HG03469 (cell line): ENCODE measurements at regions not wholly inside any gene's neighbourhood (a gene's known extent, or its start where the extent isn't known, plus 50 kb on each side); places are given as distances from the start of the nearest gene placed in this dataset.

Source experiments
- ATAC-seq: cut with Tn5 transposase; IDR thresholded peaks from one replicate; pipeline ENCODE4 v1.9.1; 2021; ENCODE audit warnings: mild to moderate bottlenecking, moderate library complexity, moderate number of reproducible peaks; ENCODE audit not compliant: unreplicated experiment

DNA sequence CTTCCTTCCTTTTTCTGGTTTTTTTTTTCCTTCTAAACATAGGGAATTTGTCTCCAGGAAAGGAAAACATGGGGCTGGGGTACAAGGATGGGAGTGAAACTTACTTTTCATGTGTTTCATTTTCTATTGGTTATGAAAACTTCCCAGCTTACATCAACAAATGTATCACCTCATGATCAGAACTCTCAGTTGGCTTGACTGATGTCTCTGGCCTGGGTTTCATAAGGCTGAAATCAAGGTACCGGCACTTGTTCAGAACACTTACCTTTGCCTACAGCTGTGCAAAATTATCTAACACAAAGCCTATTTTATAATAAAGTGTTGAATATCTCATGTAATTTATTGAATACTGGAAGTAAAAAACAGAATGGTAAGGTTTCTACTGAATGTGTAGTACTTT, 91.8 kb upstream of the STT3B start:
- no peak for ATAC-seq

DNA sequence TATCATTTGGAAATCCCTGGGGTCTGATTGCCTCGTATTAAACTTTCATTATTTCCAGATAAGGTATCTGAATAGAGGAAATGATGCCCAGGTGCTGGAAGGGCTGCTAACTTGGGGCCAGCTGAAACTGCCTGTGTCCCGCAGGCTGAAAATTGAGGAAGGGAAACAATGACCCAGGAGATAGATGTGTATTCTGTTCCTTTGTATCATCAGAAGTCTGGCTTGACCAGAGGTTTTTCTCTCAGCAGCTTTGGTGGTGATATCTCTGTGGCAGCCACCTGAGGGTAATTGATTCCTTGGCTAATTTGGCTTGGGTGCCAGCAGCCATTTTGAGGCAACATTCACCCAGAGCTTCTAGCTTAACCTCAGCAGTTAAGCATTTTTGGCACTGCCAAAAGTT, 90.0 kb upstream of the STT3B start:
- no peak for ATAC-seq

DNA sequence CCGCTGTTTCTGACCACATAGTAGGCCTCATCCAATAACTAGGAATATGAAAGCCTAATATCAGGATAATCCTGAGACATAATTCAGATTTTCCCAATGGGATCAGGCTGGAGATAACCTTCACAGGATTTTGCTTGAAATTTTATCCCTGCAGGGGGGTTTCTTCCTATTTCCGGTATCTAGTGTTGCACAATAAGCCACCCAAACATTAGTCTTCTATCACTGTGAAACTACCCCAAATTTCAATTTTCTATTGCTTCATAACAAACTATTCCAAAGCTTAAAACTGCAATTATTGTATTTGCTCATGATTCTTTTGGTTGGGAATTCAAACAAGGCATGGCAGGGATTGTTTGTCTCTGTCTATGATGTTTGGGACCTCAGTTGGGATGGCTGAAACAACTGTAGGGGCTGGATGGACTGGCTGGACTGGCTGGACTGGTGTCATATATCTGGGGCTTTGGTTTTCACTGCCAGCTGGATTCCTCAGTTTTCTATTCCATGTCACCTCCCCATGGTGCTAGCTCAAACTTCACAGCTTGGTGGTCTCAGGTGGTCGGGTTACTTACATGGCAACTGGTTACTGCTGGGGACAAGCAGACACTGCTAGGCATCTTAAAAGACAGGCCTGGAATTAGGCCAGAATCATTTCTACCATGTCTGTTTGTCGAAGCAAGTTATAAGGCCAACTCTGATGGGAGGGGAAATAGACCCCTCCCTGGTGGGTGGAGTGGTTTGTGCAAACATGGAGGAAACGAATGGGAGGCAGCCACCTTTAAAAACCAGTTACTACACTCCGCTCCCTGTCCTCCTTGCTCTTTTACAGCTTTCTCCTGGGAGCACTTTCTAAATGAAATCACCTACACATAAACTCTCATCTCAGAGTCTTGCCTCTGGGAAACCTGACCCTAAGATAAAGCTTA, 88.2 kb upstream of the STT3B start:
- ATAC-seq: no peak

DNA sequence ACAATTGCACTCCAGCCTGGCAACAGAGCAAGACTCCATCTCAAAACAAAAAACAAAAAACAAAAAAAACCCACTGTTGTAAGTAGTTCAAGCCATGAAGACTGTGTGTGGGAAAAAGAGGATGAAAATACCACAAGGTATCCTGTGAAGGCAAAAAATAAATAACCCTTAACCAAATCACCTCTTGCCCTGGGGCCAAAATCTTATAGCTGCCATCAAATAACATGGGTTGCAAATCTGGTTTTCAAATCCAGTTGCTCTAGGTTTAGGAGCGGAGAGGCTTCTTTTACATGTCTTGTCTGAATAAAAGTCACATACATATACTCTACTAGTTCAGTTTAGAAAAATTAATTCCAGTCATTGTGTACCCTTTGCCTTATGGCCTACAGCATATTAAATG, 87.0 kb upstream of the STT3B start:
- no peak for ATAC-seq

DNA sequence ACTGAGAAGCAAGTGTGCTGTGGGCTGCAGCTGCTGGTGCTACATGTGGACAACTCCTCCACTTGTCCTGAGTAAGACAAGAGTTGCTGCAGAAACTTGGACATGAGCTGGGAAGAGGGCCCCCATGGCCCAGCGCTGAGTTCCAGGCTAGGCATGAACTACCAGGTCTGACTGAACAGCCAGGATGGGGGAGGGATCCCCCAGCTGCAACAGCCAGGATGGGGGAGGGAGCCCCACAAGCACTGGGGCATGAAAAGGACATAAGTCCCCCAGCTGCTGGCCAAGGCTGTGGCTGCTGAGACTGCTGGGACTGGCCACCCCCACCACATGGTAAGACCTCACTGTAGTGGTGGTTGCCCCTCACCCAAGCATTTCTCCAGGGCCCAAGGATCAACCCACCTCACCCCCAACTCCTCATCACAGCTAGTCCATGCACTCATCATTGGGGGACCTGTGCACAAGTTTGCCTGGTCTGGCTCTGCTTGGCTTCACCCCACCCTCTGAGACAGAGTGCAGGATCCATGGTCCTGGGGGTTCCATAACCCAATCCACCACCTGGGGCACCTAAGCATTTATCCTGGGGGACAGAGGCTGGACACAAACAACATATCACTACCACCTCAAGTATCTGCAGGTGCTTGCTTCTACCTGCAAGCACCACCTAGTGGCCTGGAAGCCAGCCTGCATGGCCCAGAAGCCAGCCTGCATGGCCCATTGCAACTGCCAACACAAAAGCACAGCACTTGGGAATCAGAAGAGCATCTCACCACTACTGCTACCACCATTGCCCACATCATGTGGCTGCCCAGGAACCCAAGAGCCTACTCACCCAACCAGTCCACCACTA, 84.5 kb upstream of the STT3B start:
- no peak for ATAC-seq

DNA sequence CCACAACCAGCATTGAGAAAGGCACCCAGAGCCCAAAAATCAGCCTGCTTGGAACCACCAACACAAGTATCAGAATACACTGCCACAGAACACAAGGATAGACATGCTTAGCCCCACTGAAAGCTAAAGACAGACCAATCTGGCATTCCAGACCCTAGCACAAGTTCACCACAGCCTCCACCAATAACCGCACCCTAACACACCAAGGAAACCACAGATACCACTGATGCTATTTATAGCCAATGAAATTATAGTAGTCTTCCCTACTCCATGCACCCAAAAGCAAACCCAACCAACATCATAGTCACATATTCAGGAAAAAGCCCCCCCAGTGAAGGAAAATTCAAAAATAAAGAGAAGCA, 83.9 kb upstream of the STT3B start:
- ATAC-seq: no peak

DNA sequence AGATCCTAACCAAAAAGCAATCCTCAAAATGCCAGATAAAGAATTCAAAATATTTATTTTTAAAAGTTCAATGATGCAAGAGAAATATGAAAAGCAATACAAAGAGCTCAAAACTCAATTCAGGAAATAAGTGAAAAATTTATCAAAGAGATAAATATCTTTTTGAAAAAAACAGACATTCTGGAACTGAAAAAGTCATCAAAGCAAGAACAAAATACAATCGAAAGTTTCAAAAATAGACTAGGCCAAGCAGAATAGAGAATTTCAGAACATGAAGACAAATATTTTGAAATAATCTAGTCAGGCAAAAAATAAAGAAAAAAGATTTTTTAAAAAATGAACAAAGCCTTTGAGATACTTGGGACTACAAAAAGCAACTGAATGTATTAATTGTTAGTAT, 83.4 kb upstream of the STT3B start:
- ATAC-seq: no peak

DNA sequence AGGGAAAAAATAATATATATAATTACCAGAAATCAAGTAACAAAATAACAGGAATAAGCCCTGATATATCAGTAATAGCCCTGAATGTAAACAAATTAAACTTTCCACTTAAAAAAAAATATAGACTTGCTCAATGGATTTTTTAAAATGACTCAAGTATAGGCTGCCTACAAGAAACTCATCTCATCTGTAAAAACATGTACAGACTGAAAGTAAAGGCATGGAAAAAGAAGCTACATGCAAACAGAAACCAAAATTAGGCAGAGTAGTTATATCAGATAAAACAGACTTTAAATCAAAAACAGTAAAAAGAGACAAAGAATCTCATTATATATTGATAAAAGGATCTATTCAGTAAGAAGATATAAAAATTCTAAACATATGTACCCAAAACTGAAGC, 82.4 kb upstream of the STT3B start:
- ATAC-seq: no peak

DNA sequence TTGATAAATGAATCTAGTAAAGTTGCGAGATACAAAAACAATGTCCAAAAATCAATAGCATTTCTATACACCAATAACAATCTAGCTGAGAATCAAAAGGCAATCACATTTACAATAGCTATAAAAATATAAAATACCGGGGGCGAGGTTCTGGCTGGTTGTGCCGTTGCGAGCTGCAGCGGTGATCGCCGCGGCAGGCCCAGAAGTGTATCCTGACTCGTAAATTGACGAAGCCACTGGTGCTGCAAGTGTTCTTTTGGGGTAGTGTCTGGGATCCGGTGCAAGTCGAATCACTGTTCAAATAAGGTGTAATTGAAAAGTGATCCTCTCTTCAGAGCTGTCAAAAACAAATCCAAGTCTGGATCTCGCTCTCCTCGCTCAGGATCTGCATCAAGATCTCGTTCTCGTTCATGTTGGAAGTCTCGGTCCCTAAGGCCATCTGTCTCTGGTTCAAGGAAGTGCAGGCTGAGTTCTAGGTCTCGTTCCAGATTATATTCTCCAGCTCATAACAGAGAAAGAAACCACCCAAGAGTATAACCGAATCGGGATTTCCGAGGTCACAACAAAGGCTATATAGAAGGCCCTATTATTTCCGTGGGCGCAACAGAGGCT, 80.1 kb upstream of the STT3B start:
- no peak for ATAC-seq

DNA sequence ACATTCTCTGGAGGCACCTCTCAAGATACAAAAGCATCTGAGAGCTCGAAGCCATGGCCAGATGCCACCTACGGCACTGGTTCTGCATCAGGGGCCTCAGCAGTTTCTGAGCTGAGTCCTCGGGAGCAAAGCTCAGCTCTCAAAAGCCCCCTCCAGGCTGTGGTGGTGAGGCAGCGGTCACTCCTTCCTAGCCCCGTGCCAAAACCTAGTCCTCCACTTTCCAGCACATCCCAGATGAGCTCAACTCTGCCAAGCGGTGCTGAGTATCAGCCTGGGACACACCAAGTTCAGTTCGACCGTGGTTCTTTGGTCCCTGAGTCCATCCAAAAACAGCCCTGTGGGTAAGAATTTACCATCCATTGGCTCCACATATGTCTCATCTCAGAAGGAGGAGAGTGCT, 79.3 kb upstream of the STT3B start:
- no peak for ATAC-seq

DNA sequence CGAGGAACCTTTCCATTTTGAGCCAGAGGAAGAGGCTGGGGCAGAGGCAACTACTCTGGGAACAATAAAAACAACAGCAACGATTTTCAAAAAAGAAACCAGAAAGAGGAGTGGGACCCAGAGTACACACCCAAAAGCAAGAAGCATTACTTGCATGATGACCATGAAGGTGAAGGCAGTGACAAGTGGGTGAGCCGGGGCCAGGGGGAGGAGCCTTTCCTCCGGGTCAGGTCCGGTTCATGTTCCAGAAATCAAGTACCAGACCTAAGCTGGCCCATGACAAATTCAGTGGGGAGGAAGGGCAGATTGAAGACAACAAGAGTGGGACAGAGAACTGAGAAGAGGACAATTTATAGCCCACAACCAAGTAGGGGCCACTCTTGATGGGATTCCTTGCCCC, 77.2 kb upstream of the STT3B start:
- no peak for ATAC-seq

DNA sequence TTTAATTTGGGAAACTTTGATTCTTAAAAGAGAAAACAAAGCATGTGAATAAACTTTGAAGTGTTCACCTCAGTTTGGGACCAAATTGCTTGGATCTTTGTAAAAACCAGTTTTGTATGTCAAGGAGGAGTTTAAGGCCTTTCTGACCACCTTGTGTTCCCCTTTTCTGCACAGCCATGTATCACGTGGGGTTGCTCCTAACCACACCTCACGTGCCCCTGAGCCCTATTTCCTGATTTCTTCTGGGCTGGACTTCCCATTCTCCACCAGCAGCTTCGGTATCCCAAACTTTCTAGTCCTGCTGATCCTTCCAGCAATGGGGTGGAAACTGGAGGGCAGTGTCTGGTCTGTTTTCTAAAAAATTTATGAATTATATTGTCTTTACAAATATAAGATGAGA, 76.4 kb upstream of the STT3B start:
- ATAC-seq: no peak

DNA sequence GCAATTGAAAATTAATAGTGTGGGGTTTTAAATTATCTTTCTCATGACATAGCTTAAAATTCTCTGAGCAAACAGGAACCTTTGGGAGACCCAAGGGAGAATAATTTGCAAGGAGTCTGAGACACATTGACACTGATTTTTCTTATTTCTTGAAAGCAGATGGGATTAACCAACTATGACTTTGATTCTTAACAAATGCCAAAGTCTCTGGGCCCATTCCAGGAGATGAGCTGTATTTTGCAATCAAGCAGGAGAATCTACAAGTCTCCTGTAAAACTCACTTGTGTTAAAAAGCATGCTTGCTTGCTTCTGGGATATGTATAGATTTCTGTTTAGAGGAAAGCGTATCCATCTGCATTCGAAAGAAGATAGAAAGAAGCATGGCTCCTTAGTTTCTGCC, 71.3 kb upstream of the STT3B start:
- ATAC-seq: no peak

DNA sequence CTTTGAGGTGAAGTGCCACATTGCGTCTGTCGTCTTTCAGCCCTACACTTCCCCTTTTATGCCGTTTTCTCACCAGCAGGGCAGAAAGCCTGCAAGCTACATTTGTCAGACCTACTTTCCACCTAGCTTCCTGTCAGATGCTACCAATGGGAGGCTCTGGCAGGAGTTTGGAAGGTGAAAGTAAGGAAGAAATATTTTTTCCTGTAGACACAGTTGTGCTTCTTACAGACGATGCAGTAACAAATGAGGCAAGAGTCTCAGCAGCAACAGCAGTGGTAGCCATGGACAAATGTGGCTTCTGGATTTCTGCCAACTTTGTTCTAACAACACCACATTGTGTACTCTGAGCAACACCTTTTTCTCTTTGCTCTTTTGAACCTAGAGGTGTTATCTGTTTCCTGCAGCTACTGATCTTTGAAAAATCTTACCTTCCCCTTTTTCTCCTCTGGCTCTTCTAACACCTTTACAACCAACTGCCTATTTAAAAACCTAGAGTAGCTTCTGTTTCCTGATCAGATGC, 70.6 kb upstream of the STT3B start:
- peak; percentile 83 for ATAC-seq

DNA sequence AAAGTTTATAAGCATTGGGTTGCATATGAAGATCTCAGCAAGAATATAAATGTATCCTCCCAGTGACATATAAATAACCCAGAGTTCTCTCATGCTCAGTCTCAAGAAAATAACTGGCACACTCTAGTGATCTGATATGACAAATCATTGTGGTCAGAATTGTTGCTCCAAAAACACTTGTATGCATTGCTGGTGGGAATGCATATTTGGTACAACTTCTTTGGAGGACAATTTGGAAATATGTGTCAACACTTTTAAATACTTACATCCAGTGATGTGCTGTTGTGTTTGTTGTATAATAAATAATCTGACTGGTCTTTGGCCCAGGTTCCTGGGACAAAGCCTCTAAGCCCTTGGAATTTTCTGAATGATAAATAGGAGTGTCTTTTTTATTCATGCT, 66.7 kb upstream of the STT3B start:
- no peak for ATAC-seq

DNA sequence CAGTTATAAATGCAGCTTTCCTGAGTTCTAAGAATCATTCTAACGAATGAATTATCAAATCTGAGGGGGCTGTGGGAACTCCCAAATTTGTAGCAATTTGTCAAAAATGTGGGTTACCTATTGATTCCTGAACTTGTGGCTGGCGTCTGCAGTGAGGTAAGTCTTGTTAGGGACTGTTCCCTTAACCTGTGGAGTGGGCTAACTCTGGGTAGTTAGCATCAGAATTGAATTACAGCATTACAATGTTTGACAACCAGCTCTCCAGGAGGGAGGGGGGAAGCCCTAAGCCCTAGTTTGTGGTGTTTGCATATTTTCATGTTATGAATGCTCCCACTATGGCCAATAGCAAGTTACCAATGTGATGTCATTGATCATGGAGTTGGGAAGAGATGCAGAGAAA, 65.9 kb upstream of the STT3B start:
- no peak for ATAC-seq

DNA sequence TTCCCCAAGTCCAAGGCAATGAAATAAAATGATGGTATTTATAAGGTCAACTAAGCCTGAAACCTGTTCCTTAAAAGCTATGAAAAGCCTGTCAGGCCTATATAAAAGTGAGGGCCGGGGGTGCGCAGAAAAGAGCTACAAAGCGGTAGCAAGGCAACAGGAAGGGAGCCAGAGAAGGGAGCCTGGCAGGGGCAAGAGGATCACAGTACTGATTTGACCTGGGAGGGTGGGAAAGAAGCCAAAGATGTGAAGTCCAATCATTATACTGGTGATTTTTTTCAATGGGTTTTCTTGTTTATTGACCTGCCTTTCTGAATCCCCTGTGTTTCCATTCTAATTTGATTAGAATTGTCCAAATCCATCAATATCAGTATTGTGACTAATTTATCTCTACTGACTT, 64.3 kb upstream of the STT3B start:
- ATAC-seq: no peak

DNA sequence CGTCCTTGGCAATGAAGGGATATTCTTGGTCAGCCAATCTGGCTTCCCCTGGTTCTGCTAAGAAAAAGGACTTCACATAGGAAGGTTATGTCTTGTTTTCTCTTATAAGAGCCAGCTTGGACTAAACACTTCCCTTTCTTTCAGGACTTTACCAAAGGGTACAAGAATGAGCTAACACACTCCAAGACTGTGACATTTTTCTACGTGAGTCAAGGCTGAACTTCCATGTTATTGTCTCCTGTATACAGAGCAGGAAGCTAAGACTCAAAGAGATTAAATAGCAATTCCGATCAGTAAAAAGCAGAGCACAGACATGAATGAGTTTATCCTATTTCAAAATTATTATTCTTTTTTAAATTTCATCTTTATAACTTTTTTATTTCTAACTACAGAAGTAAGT, 63.3 kb upstream of the STT3B start:
- no peak for ATAC-seq

DNA sequence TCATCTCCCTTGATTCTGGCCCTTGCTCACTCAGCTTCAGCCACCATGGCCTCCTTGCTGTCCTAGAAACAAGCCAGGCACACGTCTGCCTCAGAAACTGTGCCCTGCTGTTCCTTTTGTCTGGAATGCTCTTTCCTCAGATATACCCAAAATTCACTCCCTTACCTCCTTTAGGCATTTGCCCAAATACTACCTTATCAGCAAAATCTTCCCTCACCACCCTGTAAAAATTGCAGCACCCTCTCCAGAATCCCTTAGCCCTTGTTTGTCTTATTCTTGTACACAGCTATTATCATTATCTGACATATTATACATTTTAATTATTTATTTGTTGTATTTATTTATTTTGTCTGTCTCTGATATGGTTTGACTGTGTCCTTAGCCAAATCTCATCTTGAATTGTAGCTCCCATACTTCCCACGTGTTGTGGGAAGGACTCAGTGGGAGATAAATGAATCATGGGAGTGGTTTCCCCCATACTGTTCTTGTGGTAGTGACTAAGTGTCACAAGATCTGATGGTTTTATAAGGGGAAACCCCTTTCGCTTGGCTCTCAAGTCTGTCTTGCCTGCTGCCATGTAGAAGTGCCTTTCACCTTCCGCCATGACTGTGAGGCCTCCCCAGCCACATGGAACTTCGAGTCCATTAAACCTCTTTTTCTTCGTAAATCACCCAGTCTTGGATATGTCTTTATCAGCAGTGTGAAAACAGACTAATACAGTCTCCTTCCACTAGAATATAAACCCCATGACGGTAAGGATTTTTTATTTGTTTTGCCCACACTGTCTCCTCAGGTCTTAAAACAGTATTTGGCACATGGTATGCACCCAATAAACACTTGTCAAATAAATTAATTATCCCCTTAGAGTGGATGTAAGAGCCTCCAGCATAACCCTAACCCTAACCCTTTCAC, 60.0 kb upstream of the STT3B start:
- no peak for ATAC-seq

DNA sequence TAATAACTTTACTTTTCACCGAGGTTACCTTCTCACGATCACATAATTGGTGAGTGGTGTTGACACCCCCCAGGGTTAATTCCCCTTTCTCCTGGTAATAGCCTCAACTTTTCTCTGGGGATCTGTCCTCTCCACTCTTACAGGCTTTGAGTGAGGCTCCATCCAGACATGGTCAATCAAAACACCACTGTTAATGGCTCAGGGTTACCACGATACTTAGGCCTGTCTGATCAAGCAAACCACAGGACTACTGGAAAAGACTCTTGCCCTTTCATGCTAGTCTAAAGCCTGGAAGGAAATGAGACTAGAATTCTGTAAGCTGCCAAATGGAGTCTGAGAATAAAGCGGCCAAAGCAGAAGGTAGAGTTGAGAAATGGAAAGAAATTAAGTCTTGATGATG, 56.5 kb upstream of the STT3B start:
- no peak for ATAC-seq

DNA sequence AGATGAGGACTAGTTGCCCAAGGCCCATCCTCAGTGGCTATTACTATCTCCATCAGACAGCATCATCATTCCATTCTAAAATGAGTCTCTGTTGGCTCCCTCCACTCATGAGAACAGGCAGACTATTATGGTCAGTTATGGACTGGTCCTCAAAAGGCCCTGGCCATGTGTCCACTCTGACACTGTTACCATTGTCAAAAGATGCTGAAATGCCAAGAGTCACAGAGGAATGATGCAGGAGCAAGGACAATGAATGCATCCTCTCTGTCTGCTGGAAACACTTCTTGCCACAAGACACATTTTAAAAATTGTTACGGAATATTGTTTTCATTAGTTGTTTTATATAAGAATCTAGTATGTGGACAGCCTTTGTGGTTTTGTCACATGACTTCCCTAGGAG, 53.3 kb upstream of the STT3B start:
- no peak for ATAC-seq
